ENCODE measurements at regions not wholly inside any gene's neighbourhood (a gene's known extent, or its start where the extent isn't known, plus 50 kb on each side); places are given as distances from the start of the nearest gene placed in this dataset.

DNA sequence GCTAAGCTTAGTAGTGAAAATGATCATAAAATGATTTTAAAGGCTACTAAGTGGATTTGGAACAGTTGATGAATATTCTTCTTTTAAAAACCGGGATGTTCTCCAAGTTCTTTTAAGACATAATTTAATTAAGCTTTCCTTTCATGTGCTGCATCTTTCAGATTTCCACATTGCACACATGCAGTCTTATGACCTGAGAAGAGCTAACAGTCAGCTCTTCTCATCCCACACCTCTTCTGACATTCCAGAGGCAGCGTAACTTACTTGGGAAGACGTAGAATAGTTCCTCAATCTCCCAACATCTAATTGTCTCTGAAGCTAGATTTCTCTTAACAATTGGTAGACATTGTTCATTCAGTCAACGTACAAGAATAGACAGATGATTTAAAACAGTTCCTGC lies 181.8 kb downstream of the SP3 start:
- DNase-seq = no peak

- DNase-seq = no peak
Measured at GRCh38 chr2:173785813-173786212, 179.4 kb downstream of the SP3 start.

- no peak for DNase-seq
Measured at GRCh38 chr2:173791502-173791901, 173.7 kb downstream of the SP3 start.

GRCh38 chr2:173792166-173792565 lies 173.0 kb downstream of the SP3 start:
- no peak for DNase-seq

GRCh38 chr2:173792741-173793140 lies 172.4 kb downstream of the SP3 start:
- DNase-seq = no peak

DNA sequence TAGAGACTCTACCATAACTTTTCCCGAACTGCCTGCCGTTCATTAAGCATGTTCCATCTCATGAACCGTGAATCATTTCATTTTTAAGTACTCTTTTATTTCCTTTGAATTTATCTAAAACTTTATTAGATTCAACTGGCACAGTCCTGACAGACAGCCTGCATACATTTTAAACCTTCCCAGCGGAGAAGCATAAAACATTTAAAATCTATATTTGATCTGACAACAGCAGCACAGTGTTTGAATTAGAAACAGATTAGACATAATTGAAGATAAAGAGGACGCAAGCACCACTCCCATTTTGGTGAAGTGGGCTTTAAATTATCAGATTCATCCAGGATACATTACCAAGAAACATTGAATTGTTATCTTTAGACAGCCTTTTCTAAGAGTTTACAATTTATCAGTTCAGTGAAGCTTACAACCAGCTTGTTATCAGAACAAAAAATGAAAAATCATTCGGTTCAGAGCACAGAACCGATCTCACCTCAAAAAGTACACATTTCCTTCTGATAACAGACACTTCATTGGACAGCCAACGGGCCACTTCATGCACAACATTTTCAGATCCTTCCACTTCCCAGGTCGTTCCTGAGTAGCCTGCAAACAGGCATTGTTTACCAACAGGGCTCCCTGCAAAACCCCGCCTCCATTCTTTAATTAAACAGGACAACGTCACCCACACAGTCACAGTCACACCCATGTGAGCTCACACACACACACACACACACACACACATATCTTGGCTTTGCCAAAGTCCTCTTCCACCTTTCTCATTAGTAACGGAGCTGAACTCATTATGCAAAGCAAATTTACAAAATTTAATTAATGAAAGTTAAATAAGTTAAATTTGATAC lies 171.2 kb downstream of the SP3 start:
- DNase-seq = no peak

- no peak for DNase-seq
Measured at GRCh38 chr2:173797586-173798263, 167.4 kb downstream of the SP3 start.

DNA sequence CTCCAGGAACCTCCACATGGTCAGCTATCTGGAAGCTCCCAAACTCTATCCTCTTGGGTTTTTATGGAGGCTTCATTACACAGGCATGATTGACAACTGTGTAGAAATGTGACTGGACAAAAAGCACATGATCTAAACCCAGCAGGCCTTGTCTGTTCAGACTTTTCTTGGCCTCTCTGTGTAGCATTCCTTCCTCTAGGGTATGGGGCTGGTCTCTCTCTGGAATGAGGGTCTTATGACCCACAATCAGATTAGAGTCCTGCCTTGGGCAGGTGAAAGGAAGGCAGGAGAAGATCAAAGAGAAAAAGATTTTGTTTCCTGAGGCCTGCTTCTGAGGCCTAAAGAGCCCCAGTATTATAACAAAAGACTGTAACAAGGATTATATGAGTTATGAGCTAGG lies 162.7 kb downstream of the SP3 start:
- DNase-seq = no peak

GRCh38 chr2:173803449-173803848 lies 161.7 kb downstream of the SP3 start:
- no peak for DNase-seq

DNA sequence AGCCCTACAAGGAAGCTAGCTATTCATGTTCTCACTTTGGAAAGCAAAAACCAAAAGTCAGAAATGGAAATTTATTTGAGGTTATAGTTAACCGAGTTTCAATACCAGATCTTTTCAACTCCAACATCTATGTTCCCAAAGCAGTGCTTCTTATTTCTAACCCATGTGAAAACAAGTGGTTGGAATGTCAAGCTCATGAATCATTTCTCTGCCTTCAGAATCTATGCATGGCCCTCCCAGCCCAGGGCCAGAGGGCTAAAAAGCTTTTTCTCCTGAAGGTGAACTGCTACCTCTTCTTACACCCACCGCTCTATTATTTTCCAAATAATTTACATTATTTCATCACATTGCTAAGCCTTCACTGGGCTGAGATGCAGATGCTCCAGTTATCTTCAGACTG lies 158.4 kb downstream of the SP3 start:
- no peak for DNase-seq

- DNase-seq = no peak
Measured at GRCh38 chr2:173808718-173809117, 156.5 kb downstream of the SP3 start.

DNA sequence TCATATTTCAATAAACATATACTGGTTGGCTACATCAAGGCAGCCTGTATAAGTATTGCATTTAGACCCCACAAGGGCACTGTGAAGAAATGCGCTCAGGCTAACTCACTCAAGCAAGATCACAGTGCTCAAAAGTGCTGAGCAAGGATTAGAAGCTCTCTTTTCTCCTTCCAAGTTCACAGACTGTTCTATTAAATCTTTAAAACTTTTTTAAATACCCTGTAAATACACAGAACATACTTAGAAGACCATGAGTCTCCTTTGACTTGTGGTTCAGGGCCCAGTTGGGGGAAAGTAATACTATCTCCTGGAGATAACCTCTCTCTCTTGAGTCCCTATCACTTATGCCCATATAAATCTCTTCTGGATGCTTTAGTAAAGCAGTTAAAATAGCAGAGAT lies 152.9 kb downstream of the SP3 start:
- no peak for DNase-seq

GRCh38 chr2:173814306-173814705 lies 150.9 kb downstream of the SP3 start:
- DNase-seq = no peak

DNA sequence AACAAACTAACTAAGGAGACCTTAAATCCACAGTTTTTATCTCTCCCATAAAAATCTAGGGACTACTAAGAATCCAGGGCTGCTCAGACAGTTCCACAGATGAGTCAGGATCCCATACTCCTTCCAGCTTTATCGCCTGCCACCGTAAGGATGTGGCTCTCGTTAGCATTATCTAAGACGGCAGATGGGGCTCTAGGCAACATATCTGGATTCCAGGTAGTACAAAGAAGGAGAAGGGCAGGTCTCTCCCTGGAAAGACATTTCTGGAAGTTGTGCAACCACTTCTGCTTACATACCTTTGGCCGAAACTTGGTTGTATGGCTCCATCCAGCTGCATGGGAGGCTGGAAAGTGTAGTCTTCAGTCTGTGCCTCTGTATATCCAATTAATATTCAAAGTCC lies 149.4 kb downstream of the SP3 start:
- no peak for DNase-seq

DNA sequence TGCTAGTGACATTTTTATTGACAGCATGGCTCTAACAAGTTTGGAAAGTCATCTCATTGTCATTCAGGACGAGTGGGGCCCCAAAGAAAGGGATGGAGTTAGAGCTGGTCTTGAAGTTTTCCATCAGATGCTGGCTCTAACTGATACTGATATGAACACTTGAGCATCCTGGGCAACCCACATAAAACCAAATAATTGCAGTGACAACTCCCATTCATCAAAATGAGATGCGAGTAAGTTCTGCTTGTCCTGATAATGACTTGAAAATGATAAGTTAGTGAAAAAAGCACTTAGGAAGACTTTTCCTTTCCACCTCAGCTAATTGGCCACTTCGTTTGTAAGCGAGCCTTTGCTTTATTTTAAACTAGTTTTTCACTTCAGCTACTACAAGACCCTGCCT lies 147.6 kb downstream of the SP3 start:
- no peak for DNase-seq

GRCh38 chr2:173818285-173818684 lies 146.9 kb downstream of the SP3 start:
- DNase-seq = no peak

DNA sequence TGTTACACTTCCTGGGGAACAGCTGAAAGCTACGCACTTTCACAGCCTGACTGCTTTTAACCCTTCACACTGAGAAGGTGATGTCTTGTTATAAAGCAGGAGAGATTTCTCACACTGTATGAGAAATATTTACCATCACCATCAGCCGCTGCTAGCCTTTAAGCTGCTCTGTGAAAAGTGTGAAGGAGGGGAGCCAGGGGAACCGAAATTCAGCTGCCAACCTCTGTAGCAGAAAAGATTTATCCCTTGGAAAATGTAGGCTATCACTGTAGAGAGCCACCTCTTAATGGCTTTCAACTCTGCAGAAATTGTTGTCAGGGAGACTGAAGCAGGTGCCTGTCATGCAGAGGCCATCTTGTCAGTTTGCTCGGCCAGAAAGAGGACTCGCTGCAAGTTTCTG lies 145.3 kb downstream of the SP3 start:
- no peak for DNase-seq

GRCh38 chr2:173821451-173821850 lies 143.7 kb downstream of the SP3 start:
- DNase-seq = no peak

DNA sequence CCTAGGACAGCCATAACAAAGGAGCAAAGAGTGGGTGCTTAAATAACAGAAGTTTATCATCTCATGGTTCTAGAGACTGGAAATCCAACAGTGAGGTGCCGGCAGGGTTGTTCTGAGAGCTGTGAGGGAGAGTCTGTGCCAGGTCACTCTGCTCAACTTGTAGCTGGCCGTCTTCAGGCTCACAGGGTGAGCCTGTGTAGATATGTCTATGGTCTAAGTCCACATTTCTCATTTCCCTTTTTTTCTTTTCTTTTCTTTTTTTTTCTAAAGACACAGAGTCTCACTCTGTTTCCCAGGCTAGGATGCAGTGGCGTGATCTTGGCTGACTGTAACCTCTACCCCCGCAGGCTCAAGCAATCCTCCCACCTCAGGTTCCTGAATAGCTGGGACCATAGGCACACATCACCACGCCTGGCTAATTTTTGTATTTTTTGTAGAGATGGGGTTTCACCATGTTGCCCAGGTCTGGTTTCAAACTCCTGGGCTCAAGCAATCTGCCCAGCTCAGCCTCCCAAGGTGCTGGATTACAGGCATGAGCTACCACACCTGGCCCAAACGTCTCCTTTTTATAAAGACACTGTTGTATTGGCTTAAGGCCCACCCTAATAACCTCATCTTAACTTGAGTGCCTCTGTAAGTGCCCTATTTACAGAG lies 142.2 kb downstream of the SP3 start:
- DNase-seq = no peak

DNA sequence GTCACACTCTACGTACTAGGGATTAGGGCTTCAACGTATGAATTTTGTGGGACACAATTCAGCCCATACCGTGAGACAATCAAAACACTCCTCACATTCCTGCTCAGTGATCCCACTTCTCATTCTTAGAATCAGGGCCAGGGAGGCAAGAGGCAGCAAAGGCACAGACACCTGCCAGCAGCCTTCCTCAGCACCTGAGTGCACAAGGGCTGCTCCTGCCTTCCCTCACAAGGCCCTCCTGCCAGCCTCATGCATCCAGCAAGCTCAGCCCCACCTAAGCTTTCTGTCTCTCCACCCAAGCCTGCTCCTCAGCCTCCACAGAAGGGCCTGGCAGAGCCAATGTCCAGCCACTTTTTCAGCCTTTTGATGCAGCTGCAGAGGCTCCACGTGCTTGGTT lies 141.6 kb downstream of the SP3 start:
- no peak for DNase-seq

DNA sequence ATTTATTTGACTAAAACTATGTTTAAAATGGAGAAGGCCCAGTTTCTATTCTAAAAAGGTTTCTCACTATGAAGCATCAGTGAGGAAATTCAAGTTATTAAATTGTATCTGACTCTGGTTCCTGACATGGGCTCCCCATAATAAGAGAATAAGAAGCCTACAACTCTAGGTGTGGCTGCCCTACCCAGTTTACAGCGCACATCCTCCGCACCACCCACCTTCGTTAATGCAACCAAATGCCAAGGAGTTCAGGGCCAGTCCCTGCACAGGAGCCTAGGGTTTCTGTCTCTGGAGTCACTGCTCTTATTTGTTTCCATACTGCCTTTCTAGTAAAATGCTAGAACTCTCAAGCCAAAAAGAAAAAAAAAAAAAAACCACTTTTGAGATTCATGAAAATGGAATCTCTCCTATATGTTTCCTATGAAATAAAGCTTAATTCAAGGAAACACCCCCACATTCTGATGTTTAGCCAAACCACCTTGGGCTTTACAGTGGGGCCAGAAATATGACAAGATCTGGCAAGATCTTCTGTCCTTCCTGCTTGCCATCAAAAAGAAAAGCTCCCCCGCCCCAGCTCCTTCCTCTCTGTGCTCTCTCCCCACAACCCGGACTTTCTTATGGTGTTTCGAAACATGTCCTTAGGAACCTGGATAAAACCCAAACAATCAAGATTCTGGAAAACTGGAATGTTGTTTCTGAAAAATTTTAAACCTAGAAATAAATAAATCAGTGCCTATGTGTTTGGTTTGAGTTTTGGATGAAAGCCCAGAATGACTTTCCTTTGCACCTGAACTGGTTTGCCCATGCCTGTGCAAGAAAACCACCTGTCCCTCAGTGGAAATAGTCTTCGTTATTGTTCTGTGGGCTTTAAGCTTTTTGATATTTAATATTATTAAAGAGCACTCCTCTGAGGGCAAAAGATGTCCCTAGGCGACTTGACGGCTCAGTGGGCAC lies 136.7 kb downstream of the SP3 start:
- DNase-seq = no peak

DNA sequence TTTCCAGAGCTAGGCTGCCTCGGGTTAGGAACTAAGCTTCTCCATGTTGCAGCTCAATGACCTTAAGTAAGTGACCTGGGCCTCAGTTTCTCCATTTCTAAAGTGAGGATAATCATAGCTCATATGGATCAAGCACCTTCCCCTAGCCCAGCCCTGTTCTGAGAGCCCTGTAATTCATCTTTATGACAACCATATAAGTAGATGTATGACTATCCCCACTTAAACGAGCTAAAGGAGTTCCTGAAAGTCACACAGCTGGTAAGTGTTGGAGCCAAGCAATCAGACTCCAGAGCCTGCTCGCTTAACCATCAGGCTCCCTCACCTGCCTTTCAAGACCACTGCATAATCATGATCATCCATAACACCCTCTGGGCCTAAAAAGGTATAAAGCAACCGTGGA lies 135.4 kb downstream of the SP3 start:
- no peak for DNase-seq

- no peak for DNase-seq
Measured at GRCh38 chr2:173830170-173830569, 135.0 kb downstream of the SP3 start.

Data from NCI-H2081 (cell line).